ENCODE measurements at regions not wholly inside any gene's neighbourhood (a gene's known extent, or its start where the extent isn't known, plus 50 kb on each side); places are given as distances from the start of the nearest gene placed in this dataset.

GRCh38 chr4:52296341-52296740 is 245.2 kb downstream of the SPATA18 start:
- in situ Hi-C loops (cut with MboI) (no loop called here), intact Hi-C loops (cut with micrococcal nuclease) (no loop called here)
- Histone ChIP-seq H3K4me2 (ENCODE audit: insufficient read depth, low read length) (no peak overlapping the region), H3K9me3 (replicated peaks; ENCODE audit: control insufficient read depth, insufficient read depth, low read depth, low read length) (no peaks in the 10 kb centered on the region), H3K27ac (ENCODE audit: extremely low read depth, low read depth, low read length) (no peak overlapping the region), H3K4me3 (no peak overlapping the region), H3K27me3 (ENCODE audit: control insufficient read depth in 2 of 2, insufficient read depth in 2 of 2, low read length in 2 of 2) (peaks cover 0 to under 1% of the 10 kb centered on the region in 2 experiments; a peak in 3 of 5 replicates), H3K9ac (ENCODE audit: insufficient read depth in 1 of 2, low read depth in 2 of 2, low read length in 2 of 2) (no peak overlapping the region), H3K79me2 (ENCODE audit: control insufficient read depth, insufficient read depth, low read length) (no peaks in the 10 kb centered on the region), H2AFZ (ENCODE audit: low read depth, low read length) (no peak overlapping the region), H3K9me1 (ENCODE audit: control insufficient read depth, insufficient read depth, low read length) (no peaks in the 10 kb centered on the region), H3K4me1 (replicated peaks in 1 of 2; ENCODE audit: control insufficient read depth in 2 of 2, insufficient read depth in 2 of 2, low read length in 2 of 2) (no peaks in the 10 kb centered on the region), H4K20me1 (replicated peaks; ENCODE audit: control insufficient read depth, insufficient read depth, low read length) (no peaks in the 10 kb centered on the region), H3K36me3 (ENCODE audit: control insufficient read depth, insufficient read depth, low read length) (no peaks in the 10 kb centered on the region)
- BruUV-seq (replicated peaks): no TSS peak
- ChIA-PET POLR2A (interaction anchor here (0.6 to 1.1 kb wide), 3 partner anchors 9 to 647 kb away, joined by 3 to 4 read pairs (median 3); no protein-coding TSS in a partner anchor), CTCF (ENCODE audit: low intra/inter-chr PET ratio) (no interaction called here)
- ATAC-seq (no peak), FAIRE-seq (no peak), DNase-seq (ENCODE audit: extremely low read depth in 1 of 4, low spot score in 3 of 4) (no peak)
- WGBS (ENCODE audit: insufficient coverage, low coverage, missing lambda C conversion rate): 0% methylated on average over 2 of the region's 2 CpGs
- TF ChIP-seq SMAD4 (CRISPR knock-in tag; conservative IDR thresholded peaks at IDR 0.05) (no peak), PTRF (tag; IDR thresholded peaks at IDR 0.05) (no peak), BRCA1 (IDR thresholded peaks at IDR 0.05) (no peak), BRCA1 (CRISPR knock-in tag; IDR thresholded peaks at IDR 0.05) (no peak), SREBF2 (CRISPR knock-in tag; IDR thresholded peaks at IDR 0.05) (no peak), ZNF431 (CRISPR knock-in tag; IDR thresholded peaks at IDR 0.05) (no peak), TEAD2 (tag; IDR thresholded peaks at IDR 0.05) (no peak), HMG20A (CRISPR knock-in tag; conservative IDR thresholded peaks at IDR 0.05) (no peak), HINFP (tag; conservative IDR thresholded peaks at IDR 0.05; ENCODE audit: low read depth) (no peak), BRF2 (IDR thresholded peaks at IDR 0.05; ENCODE audit: borderline replicate concordance, insufficient read depth, insufficient read length) (no peak), ZC3H4 (CRISPR knock-in tag; IDR thresholded peaks at IDR 0.05; ENCODE audit: borderline replicate concordance) (no peak), CBFA2T3 (IDR thresholded peaks at IDR 0.05) (no peak), PURB (CRISPR knock-in tag; IDR thresholded peaks at IDR 0.05; ENCODE audit: low read depth) (no peak), DNMT1 (IDR thresholded peaks at IDR 0.05) (no peak), WHSC1 (IDR thresholded peaks at IDR 0.05; ENCODE audit: low read length) (no peak)
- TF ChIP-seq, protein P1, sequence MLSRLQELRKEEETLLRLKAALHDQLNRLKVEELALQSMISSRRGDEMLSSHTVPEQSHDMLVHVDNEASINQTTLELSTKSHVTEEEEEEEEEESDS (CRISPR knock-in tag; IDR thresholded peaks at IDR 0.05): no peak
- TF ChIP-seq, protein P2, sequence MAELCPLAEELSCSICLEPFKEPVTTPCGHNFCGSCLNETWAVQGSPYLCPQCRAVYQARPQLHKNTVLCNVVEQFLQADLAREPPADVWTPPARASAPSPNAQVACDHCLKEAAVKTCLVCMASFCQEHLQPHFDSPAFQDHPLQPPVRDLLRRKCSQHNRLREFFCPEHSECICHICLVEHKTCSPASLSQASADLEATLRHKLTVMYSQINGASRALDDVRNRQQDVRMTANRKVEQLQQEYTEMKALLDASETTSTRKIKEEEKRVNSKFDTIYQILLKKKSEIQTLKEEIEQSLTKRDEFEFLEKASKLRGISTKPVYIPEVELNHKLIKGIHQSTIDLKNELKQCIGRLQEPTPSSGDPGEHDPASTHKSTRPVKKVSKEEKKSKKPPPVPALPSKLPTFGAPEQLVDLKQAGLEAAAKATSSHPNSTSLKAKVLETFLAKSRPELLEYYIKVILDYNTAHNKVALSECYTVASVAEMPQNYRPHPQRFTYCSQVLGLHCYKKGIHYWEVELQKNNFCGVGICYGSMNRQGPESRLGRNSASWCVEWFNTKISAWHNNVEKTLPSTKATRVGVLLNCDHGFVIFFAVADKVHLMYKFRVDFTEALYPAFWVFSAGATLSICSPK (IDR thresholded peaks at IDR 0.05; ENCODE audit: borderline replicate concordance): no peak
